ENCODE measurements at regions not wholly inside any gene's neighbourhood (a gene's known extent, or its start where the extent isn't known, plus 50 kb on each side); places are given as distances from the start of the nearest gene placed in this dataset.

GRCh38 chr2:234291765-234292204 is 205.1 kb downstream of the ARL4C start:
- TF ChIP-seq EZH2 (IDR thresholded peaks at IDR 0.05; ENCODE audit: low read depth, unreplicated experiment) (no peak), CTCF (conservative IDR thresholded peaks at IDR 0.05; ENCODE audit: low read depth in 2 of 2) (no peak), POLR2AphosphoS5 (IDR thresholded peaks at IDR 0.05; ENCODE audit: low read depth) (no peak), REST (IDR thresholded peaks at IDR 0.05; ENCODE audit: unreplicated experiment) (no peak)
